ACHN (cell line): ENCODE measurements at regions not wholly inside any gene's neighbourhood (a gene's known extent, or its start where the extent isn't known, plus 50 kb on each side); places are given as distances from the start of the nearest gene placed in this dataset.

ENCODE experiments used
- DNase-seq: peaks from one replicate; pipeline ENCODE4 v3.0.0-alpha.2; 2015
- in situ Hi-C: cut with HindIII; loops from 2 replicates; pipeline ENCODE4 v1.10.0; 2017; ENCODE audit warnings: low sequenced_read_pairs, low pct_ligation_motif_present, low pct_unique_long_range_greater_than_20kb

DNA sequence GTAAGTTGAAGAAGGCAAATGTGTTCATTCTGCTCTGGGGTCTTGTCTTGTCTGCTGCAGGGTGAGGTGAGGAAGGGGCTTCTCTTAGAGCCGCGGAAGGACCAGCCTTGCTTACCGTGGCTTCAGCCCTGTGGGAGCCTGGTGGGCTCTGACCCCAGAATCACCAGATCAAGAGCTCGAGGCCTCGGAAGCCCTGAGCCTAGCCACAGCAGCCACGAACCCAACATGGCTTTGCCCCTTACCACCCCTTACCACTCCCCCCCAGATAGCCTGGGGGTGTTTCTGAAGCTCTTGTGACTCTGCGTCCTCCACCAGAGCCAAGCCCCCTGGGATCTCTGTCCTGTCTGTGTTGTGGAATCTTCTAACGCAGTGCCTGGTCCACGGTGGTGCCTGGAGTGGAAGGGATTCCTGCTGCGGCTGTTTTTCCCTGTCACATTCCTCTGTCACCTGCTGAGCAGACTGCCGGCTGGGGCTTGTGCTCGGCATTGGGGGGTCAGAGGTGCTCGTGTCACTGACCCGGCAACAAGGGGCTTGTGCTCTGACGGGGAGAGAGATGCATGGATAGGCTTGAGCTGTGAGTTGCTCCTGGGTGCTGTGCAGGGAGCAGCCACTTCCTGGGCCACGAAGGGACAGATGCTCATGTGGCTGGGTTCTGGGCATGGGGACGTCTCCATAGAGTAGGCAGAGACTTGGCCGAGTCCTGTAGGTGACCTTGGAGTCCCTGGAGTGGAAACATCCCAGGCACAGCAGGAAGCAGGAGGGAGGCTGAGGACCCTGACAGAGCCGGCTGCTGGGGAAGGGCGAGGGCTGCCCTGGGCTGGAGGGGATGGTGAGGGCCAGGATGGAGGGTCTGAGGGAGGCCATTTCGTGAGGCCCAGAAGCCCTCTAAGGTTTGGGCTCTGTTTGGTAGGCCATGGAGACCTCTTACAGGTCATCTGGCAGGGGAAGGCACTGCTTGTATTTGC lies 316.0 kb downstream of the QKI start:
- in situ Hi-C loops = no loop called here
- DNase-seq = no peak

DNA sequence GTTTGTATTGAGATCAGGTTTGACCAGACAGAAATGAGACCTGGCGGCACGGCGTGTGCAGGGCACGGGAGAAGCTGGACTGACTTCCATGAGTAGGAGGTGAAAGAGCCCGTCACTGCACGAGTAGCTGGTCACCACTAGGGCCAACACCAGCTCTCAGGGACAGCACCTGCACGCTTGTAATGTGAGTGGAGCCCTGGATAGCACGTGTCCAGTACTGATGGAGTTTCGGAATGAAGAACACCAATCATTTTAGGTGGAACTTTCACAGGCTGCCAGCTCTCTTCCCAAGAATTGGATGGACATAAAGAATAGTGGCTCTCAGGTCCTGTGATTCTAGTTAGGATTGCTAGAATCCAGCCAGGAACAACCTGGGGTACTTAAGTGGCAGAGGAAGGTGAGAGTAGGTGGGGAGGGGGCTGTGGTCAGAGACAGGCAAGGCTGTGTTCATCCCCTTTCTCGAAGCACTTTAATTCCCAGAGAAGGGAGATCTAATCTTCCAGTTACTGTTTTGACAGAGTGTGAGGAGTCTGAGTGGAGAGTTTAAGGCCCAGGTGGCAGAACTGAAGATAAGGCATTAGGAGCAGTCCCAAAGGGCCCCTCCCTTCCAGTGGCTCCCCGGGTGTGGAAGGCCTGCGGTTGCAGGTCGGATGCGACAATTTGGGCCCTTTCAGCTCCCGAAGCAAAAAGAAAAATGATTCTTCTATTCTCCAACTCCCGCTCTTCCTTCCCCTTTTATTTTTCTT lies 314.8 kb downstream of the QKI start:
- no peak for DNase-seq
- in situ Hi-C loops = no loop called here

DNA sequence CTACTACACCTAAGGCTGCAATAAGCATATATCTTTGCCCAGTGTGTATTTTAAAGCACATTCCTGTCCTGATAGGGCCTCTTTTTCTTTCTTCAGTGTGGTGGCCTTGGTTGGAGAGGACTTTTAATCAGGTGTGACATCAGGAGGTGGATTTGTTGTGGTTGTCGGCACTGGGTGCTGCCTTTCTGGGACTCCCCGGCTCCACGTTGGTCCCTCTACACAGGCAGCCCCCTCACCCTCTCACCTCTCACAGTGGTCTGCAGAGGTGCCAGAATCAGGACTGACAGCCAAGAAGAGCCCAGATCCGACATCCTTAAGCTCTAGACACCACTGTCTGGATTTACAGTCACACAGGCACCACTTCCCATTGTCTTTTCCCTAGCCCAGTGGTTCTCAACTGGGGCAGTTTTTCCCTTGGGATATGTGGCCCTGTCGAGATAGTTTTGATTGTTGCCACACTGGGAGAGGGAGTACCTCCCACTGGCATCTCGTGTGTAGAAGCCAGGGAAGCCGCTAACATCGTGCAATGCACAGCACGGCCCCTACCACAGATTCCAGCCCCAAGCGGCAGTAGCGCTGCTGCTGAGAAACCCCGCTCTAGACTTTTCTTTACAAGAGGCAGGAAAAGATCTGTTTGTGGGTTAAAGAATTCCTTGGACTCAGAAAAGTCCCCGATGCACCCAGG lies 314.1 kb downstream of the QKI start:
- no peak for DNase-seq
- in situ Hi-C loops = no loop called here

DNA sequence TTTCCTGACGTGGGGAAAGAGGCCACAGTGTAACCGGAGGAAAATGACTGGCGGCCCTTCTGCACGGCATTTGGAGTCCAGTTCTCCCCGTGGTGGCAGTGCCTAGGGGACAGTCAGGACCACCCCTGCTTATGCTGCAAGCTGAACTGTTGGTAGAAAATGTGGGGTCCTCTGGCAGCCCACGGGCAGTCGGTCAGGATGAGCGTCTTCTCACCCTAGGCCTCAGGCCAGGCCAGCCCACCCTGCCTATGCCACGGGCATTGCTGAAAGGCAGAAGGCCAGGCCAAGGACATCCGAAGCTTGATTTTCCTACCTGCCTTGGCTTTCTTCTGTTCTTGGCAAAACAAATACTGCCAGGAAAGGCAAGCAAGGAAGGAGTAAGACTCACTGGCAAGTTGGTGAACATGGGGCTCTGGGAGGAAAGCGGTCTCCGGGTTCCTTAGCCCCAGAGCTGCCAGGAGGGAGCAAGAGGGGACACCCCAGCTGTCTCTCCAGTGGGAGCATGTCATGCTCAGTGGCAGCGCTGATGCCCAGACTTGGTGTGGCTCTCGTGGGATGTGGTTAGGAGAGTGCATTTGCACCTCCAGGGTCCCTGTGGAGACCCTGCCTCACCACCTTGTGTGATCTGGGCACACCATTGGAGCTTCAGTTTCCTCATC lies 311.6 kb downstream of the QKI start:
- DNase-seq = no peak
- in situ Hi-C loops = no loop called here

DNA sequence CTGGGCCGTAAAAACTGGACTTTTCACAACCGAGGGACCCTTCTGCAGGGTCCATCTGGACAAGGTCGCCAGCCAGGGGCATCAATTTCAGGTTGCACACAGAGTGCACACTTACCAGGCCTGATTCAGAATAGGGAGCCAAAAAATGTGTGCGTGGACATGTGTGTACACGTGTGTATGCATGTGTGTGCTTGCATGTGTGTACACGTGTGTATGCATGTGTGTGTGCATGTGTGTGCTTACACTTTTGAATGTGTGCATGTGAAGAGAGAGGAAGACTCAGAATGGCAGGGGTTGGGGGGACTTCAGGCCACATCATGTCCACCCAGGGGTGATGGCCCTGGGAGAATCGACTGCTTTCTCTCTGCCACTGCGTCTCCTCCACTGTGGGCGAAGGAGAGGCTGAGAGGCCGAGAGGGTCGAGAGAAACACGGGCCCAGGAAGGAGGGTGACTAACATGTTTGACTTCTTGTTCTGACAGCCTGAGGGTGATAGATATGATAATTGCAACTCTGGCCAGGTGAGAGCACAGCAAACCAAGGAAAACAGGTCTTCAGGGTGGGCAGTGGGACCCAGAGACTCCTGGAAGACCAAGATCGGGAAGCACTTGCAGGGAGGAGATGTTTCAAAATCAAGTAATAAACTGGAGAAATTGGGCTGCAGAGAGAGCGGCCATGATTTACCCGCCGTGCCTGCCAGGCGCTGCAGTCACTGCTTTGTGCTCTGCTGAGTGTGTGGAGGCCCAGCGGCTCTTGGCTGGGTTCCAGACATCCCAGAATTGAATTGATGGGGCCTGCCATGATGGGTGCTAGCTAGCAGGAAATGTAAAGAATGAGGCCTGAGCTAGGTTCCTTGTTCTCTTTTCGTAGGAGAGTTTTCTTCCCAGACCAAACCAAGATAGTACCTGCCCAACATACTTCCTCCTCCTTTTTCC lies 310.8 kb downstream of the QKI start:
- in situ Hi-C loops = no loop called here
- no peak for DNase-seq

DNA sequence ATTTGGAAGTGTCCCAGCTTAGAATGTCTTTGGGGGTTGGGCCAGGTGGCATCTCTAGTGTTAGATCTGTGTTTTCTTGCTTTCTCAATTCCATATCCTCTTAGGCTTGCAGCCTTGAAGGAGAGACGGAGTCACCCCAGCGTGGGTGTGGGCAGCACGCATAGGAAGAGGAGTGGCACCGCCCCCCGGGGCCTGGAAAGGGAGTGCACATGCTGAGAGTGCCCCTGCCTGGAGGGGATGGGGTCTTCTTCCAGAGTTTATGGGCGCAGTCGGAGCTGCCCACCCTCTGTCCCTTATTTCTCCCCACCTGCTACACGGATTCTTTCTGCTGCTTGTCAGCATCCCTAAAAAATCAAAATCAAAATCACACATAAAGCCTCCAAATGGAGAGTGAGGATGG lies 309.7 kb downstream of the QKI start:
- DNase-seq = no peak
- in situ Hi-C loops = no loop called here

DNA sequence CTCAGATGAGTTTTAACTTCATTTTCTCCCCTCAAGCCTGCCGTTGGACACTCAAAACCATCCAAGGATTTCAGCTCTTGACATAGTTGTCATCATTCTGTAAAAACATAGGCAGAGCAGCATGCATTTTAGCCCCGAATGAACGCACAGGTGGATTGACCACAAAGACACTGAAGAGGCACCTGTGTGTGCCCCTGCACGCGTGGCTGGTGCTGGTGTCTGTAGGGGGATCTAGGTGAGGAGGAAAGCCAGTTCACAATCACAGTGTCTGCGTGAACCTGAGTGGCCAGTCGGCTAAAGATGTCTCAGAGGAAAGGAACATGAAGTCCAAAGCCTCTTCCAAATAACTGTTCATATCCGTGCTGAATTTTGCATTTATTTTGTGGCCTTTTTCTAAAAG lies 309.2 kb downstream of the QKI start:
- in situ Hi-C loops = no loop called here
- no peak for DNase-seq

DNA sequence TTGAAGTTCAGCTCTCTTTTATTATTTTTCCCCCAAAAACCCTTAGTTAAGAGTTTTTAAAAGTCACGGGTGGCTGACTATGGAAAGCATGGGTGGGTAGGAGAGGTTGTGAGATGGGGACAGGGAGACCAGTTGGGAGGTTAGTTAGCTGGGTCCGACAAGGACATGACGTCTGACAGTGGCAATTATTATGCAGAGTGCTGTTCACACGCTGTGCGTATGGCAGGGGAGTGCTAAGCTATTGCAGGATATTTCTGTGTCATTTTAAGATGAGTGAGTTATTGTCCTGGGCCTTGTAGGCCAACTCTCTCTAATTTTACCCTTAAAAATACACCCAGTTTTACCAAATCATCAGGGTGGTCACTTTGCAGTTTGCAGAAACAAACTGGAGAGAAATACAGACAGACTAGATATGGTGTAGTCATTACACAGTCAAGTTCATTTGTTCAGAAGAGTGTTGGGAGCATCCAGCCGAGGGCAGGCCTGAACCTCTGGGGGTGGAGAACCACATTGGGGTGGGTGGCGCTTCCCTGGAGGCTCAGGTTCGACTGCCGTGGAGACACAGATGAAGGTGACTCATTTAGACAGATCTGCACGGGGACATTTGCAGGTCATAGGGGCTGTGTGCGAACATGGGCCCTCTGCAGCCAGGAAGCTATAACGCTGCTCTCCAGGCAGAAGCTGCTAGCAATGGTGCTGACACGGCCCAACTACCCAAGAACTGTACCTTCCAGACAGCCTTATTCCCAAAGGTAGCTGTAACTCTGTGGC lies 307.6 kb downstream of the QKI start:
- in situ Hi-C loops = no loop called here

DNA sequence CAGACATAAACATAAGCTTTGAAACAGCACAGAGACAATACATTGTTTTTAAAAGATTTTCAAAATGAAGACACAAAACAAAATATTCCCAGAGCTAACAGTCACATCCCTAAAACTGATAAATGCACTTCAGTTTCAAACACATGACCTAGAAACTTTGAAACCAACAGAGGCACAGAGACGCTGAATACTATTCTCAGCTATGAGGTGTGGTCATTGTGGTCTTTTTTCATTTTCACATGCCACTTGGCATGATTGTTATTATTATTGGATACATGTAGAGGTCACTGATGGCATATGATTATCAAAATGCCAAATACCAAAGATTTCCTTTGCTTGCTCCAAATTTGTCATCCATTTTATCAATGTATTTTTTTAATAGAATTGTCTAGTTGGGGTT lies 306.9 kb downstream of the QKI start:
- in situ Hi-C loops = no loop called here
- no peak for DNase-seq

More for the DNA sequence above, 307.6 kb downstream of the QKI start:
- DNase-seq = no peak

DNA sequence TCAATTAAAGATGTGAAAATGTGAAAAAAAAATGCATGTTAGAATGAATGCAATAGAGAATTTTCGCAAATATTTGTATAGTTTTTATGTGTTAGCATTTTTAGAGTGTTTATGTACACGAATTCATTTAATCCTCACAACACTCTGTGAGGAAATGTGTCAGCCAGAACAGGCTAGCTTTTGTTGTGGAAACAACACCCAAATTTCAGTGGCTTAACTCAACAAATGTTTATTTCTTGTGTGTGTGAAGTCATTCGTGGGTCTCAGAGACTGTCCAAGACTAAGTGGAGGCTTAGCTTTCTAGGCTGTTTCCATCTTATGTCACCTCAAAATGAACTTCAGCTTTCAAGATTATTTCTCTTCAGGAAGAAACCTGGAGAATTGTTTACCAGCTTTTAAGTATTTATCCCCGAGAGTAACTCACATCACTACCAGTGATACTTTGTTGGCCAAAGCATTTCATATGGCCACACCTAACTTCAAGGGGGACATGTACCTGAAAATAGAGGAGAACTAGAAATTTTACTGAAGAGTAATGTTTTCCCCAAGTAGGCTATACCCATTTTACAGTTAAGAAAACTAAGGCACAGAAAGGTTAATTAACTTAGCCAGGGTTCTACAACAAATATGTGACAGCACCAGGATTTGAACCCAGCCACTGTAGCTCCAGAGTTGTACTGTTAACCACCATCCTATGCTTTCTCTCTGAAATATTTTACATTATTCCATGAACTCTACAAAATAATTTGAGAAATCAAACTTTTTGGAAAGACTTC lies 306.1 kb downstream of the QKI start:
- DNase-seq = no peak
- in situ Hi-C loops = no loop called here

DNA sequence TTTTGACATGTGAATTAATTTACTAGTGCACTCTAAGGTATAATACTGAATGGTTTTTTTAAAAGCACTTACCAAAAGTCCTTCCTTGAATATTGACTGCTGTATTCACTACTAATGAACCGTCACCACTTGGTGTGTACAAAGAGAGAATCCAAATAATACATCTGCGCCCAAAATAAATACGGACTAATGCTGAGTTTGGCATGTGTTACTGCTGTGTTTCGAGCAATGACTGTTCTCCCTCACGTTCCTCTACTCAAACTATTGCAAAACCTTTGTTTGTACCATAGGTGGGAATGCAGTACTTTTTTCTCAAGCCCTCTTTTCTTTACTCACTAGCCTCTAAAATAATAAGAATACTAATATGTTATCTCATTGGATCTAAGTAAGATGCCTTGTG lies 305.5 kb downstream of the QKI start:
- DNase-seq = no peak
- in situ Hi-C loops = no loop called here

DNA sequence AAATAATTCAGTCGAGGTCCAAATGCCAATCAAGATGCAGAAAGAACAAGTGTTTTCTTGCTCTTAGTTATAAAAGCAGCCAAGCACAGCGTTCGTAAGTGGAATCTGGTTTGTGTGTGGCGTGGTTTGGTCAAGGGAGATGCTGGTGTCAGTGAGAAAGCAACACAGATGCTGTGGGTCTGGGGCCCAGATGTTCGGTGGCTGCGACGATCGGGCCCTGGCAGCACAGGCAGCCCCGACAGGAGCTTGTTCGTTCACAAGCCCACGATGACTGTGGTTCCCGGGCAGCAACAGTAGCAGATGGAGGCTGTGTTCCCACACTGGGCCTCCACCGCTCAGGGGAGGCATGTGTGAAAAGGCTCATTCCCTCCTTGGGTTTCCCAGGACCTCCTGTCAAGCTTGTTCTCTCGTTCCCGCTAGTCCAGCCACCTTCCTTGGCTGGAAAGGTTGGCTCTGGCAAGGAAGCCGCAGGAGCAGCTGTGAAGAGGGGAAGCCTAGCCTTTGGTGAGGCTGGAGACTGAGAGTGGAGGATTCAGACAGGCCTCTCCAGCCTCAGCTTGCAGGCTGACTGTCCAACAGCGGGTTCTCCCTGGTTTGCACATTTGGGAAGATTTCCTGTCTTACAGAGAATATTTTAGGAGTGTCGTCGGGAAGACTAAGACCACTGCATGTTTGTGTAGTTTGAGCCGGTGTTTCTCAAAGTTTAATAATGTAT lies 304.7 kb downstream of the QKI start:
- in situ Hi-C loops = no loop called here

DNA sequence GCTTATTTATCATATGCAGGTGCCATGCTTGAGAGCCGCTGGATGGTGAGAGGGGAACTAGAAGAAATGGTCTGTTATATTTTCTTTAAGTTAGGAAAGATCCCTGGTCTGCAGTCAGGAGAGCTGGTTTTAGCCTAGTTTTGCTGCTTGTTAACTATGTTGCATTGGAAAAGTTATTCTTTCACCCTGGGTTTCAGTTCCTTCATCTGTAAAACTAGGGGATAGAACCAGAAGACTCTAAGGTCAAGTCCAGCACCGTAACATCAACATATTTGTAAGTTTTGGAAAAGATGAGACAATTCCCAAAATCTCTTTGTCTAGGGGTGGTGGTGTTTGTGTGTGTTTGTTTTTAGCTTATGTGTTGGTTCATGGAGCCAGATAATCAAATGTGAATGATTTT lies 304.0 kb downstream of the QKI start:
- in situ Hi-C loops = no loop called here

More for the DNA sequence above, 304.7 kb downstream of the QKI start:
- no peak for DNase-seq

DNA sequence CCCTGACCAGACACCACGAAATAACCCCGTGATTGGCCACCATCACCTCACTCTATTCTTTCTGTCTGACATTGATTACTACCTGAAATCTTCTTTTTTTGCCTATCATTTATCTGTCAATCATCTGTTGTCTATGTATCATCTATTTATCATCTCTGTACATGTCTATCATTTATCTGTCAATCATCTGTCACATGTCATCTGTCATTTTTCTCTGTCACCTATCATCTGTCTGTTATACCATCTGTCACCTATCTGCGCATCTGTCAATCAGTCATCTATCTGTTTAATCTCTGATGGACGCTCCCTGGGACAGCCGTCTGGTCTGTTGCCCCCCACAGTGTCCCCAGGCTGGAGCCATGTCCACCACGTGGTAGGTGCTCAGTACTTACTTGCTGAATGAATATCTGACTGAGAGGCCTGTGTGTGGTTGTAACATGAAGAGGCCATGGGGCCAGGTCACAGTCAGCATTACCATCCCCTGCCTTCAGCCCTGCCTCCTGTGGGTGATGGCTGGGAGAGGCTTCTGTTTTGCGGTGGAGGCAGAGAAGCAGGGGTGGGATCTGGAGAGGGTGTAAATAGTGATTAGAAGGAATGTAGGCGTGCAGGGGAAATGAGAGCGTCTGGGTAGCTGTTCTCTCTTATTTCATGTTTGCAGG lies 302.7 kb downstream of the QKI start:
- in situ Hi-C loops = no loop called here
- DNase-seq = no peak

More for the DNA sequence above, 304.0 kb downstream of the QKI start:
- no peak for DNase-seq

DNA sequence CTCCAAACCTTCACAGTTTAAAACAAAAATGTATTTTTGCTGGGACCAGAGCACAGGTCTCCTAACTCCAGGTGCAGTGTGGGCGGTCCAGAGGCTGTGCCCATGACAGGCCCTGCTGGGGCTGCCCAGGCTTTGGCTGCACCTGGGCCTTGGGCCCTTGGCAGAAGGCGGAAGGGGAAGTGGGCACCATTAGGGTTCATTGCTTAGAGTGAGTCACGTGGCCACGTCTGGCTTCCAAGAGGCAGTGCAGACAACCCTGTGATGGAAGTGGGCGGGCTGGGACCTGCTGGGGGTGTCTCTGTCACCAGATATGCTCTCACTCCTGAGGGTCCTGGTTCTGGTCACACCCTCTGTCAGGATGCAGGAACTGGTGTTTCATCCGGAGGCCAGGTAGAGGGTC lies 302.2 kb downstream of the QKI start:
- in situ Hi-C loops = no loop called here

More for the DNA sequence above, 302.2 kb downstream of the QKI start:
- DNase-seq = no peak
